Stimulated activated CD8-positive, alpha-beta memory T cell treated with anti-CD3 and anti-CD28 coated beads, Interleukin-4, amount 100 ng/mL, for 4 hours (primary cell): ENCODE measurements at regions not wholly inside any gene's neighbourhood (a gene's known extent, or its start where the extent isn't known, plus 50 kb on each side); places are given as distances from the start of the nearest gene placed in this dataset.

Experiments used
- DNase-seq, 2 donors: peaks; one replicate each; pipeline ENCODE4 v3.0.0-alpha.2; 2020; ENCODE audit warnings: low read depth in 2 of 2, low spot score in 1 of 2

- no peak for DNase-seq
These were observed 73.9 kb downstream of the CASP3 start for GRCh38 chr4:184575306-184575705.

- DNase-seq, result no peak
These were observed 74.4 kb downstream of the CASP3 start for GRCh38 chr4:184574861-184575260.

GRCh38 chr4:184573701-184574100 lies 75.5 kb downstream of the CASP3 start:
- no peak for DNase-seq

- DNase-seq, result no peak
These were observed 80.5 kb downstream of the CASP3 start for GRCh38 chr4:184568770-184569169.

- no peak for DNase-seq
These were observed 85.6 kb downstream of the CASP3 start for GRCh38 chr4:184563621-184564020.

GRCh38 chr4:184558996-184559395 lies 84.6 kb upstream of the IRF2 start:
- DNase-seq, result no peak

GRCh38 chr4:184553891-184554290 lies 79.5 kb upstream of the IRF2 start:
- DNase-seq, result no peak

- DNase-seq, result no peak
These were observed 76.1 kb upstream of the IRF2 start for GRCh38 chr4:184550476-184550875.

- DNase-seq, result no peak
These were observed 74.4 kb upstream of the IRF2 start for GRCh38 chr4:184548648-184549341.

- DNase-seq, result no peak
These were observed 73.9 kb upstream of the IRF2 start for GRCh38 chr4:184548316-184548647.

GRCh38 chr4:184544788-184545409 lies 70.5 kb upstream of the IRF2 start:
- no peak for DNase-seq

GRCh38 chr4:184541907-184542306 lies 67.6 kb upstream of the IRF2 start:
- DNase-seq, result no peak

- DNase-seq, result no peak
These were observed 66.0 kb upstream of the IRF2 start for GRCh38 chr4:184540307-184540706.

- peak; percentile 28 to 30 for DNase-seq
These were observed 63.8 kb upstream of the IRF2 start for GRCh38 chr4:184538023-184538599.

GRCh38 chr4:184537269-184538022 lies 63.1 kb upstream of the IRF2 start:
- peak; percentile 85 to 86 for DNase-seq

GRCh38 chr4:184536881-184537248 lies 62.5 kb upstream of the IRF2 start:
- no peak for DNase-seq

GRCh38 chr4:184536065-184536880 lies 61.9 kb upstream of the IRF2 start:
- DNase-seq, result no peak

GRCh38 chr4:184534511-184535391 lies 60.4 kb upstream of the IRF2 start:
- DNase-seq, result no peak

GRCh38 chr4:184533908-184534307 lies 59.6 kb upstream of the IRF2 start:
- no peak for DNase-seq

GRCh38 chr4:184531008-184531407 lies 56.7 kb upstream of the IRF2 start:
- no peak for DNase-seq
